HEK293 (cell line): ENCODE measurements at regions not wholly inside any gene's neighbourhood (a gene's known extent, or its start where the extent isn't known, plus 50 kb on each side); places are given as distances from the start of the nearest gene placed in this dataset.
A peak's percentile ranks its signal among the peaks of the same experiment; 100 is the strongest.
"Not testable (repeated sequence)": the region's sequence is repeated elsewhere in the genome, so short reads cannot be mapped to it uniquely, and the experiment has no call there.

ENCODE experiments used
- CTCF ChIA-PET: fragments of 350-600 bp; formaldehyde crosslinking; extraction: SDS; loops from one replicate; lab custom pipeline; 2021; ENCODE audit warnings: antibody characterized with exemption; lab: Yijun Ruan, JAX
- POLR2A ChIA-PET: fragments of 300-600 bp; formaldehyde crosslinking; extraction: SDS; loops from one replicate; lab custom pipeline; 2020; ENCODE audit warnings: antibody characterized with exemption, inconsistent platforms; lab: Yijun Ruan, JAX
- H3K27ac ChIP-seq: fragments of 200-500 bp; sonication (Bioruptor generic); 2 replicates; pipeline ENCODE4 v1.5.1; 2014; ENCODE audit warnings: low read depth, low read length, control low read depth, inconsistent platforms; ENCODE audit errors: extremely low read depth
- H3K36me3 ChIP-seq, 2 experiments: fragments of 200-500 bp in 1 of 2; sonication (Bioruptor generic) in 1 of 2; 1 replicate in 1 of 2; 2 replicates in 1 of 2; pipeline ENCODE4 v1.5.1; 2014 to 2017; ENCODE audit warnings: inconsistent platforms in 2 of 2, low read length in 2 of 2; ENCODE audit not compliant: control insufficient read depth in 2 of 2, insufficient read depth in 1 of 2
- H3K4me1 ChIP-seq: fragments of 200-500 bp; sonication (Bioruptor generic); 2 replicates; pipeline ENCODE4 v1.5.1; 2014; ENCODE audit warnings: mild to moderate bottlenecking, low read length, inconsistent platforms; ENCODE audit not compliant: control insufficient read depth, insufficient read depth
- H3K4me3 ChIP-seq: 2 replicates; pipeline ENCODE4 v1.5.1; 2011; ENCODE audit warnings: low read depth, mild to moderate bottlenecking, control low read depth, low read length, moderate library complexity
- H3K9me3 ChIP-seq: fragments of 200-500 bp; sonication (Bioruptor generic); 2 replicates; pipeline ENCODE4 v1.5.1; 2014; ENCODE audit warnings: low read depth, low read length, inconsistent platforms; ENCODE audit not compliant: control insufficient read depth, insufficient read depth
- HOXA7 ChIP-seq: sonication (generic); formaldehyde crosslinking; IDR thresholded peaks from 2 replicates; pipeline ENCODE4 v1.8.1; 2022; ENCODE audit warnings: missing genetic modification reagents, borderline replicate concordance
- OVOL3 ChIP-seq: fragments of 450-650 bp; formaldehyde crosslinking; IDR thresholded peaks from 2 replicates; pipeline ENCODE4 v1.5.1; 2016; ENCODE audit warnings: missing biosample characterization, missing genetic modification characterization
- PATZ1 ChIP-seq: fragments of 450-650 bp; formaldehyde crosslinking; IDR thresholded peaks from 2 replicates; pipeline ENCODE4 v1.5.1; 2016; ENCODE audit warnings: missing biosample characterization, missing genetic modification characterization
- SETDB1 ChIP-seq: IDR thresholded peaks from one replicate; pipeline ENCODE4 v1.6.1; 2017; ENCODE audit warnings: mild to moderate bottlenecking, low read length, moderate library complexity, mixed read lengths; ENCODE audit not compliant: insufficient read length
- SP7 ChIP-seq: fragments of 450-650 bp; formaldehyde crosslinking; IDR thresholded peaks from 2 replicates; pipeline ENCODE4 v1.5.1; 2016; ENCODE audit warnings: missing biosample characterization, missing genetic modification characterization
- TCF7L2 ChIP-seq: IDR thresholded peaks from 2 replicates; pipeline ENCODE4 v1.6.1; 2011; ENCODE audit warnings: low read depth, mild to moderate bottlenecking, inconsistent platforms, low read length, moderate library complexity, borderline replicate concordance
- ZNF10 ChIP-seq: fragments of 450-650 bp; formaldehyde crosslinking; IDR thresholded peaks from 2 replicates; pipeline ENCODE4 v1.5.1; 2017; ENCODE audit warnings: missing biosample characterization, missing genetic modification characterization
- ZNF133 ChIP-seq: fragments of 450-650 bp; formaldehyde crosslinking; IDR thresholded peaks from 2 replicates; pipeline ENCODE4 v1.5.1; 2016; ENCODE audit warnings: missing biosample characterization, missing genetic modification characterization
- ZNF202 ChIP-seq: fragments of 450-650 bp; formaldehyde crosslinking; IDR thresholded peaks from 2 replicates; pipeline ENCODE4 v1.5.1; 2016; ENCODE audit warnings: missing biosample characterization, missing genetic modification characterization, borderline replicate concordance
- ZNF211 ChIP-seq: fragments of 450-650 bp; formaldehyde crosslinking; IDR thresholded peaks from 2 replicates; pipeline ENCODE4 v1.5.1; 2016; ENCODE audit warnings: low read depth, missing biosample characterization, missing genetic modification characterization
- ZNF221 ChIP-seq: fragments of 450-650 bp; formaldehyde crosslinking; IDR thresholded peaks from 2 replicates; pipeline ENCODE4 v1.5.1; 2017; ENCODE audit warnings: missing biosample characterization, missing genetic modification characterization, borderline replicate concordance
- ZNF335 ChIP-seq: fragments of 450-650 bp; formaldehyde crosslinking; conservative IDR thresholded peaks from 2 replicates; pipeline ENCODE4 v1.5.1; 2016; ENCODE audit warnings: missing biosample characterization, missing genetic modification characterization
- ZNF549 ChIP-seq: fragments of 450-650 bp; IDR thresholded peaks from 2 replicates; pipeline ENCODE4 v1.5.1; 2018; ENCODE audit warnings: missing biosample characterization, missing genetic modification characterization, mild to moderate bottlenecking, inconsistent platforms, moderate library complexity
- ZNF701 ChIP-seq: fragments of 450-650 bp; formaldehyde crosslinking; IDR thresholded peaks from 2 replicates; pipeline ENCODE4 v1.5.1; 2016; ENCODE audit warnings: missing biosample characterization, missing genetic modification characterization
- ZNF76 ChIP-seq: fragments of 450-650 bp; formaldehyde crosslinking; IDR thresholded peaks from 2 replicates; pipeline ENCODE4; 2016; ENCODE audit warnings: low read depth, missing biosample characterization, missing genetic modification characterization, borderline replicate concordance
- ZXDB ChIP-seq: fragments of 450-650 bp; formaldehyde crosslinking; IDR thresholded peaks from 2 replicates; pipeline ENCODE4 v1.5.1; 2016; ENCODE audit warnings: missing biosample characterization, missing genetic modification characterization
- TF ChIP-seq, protein P1 (sequence below): fragments of 450-650 bp; formaldehyde crosslinking; IDR thresholded peaks from 2 replicates; pipeline ENCODE4 v1.5.1; 2016; ENCODE audit warnings: missing biosample characterization, missing genetic modification characterization
- TF ChIP-seq, protein P2 (sequence below): fragments of 450-650 bp; formaldehyde crosslinking; IDR thresholded peaks from 2 replicates; pipeline ENCODE4 v1.5.1; 2016; ENCODE audit warnings: missing biosample characterization, missing genetic modification characterization

- CTCF ChIA-PET = interaction anchor here (0.6 kb wide), 1 partner anchor 230 kb away, joined by 3 read pairs; no protein-coding TSS in a partner anchor
- no peak for TF ChIP-seq ZNF211
- TF ChIP-seq ZNF701 = no peak
- TF ChIP-seq, protein P1, sequence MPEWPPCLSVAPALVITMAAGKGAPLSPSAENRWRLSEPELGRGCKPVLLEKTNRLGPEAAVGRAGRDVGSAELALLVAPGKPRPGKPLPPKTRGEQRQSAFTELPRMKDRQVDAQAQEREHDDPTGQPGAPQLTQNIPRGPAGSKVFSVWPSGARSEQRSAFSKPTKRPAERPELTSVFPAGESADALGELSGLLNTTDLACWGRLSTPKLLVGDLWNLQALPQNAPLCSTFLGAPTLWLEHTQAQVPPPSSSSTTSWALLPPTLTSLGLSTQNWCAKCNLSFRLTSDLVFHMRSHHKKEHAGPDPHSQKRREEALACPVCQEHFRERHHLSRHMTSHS (tag by site-specific recombination) = no peak
- TF ChIP-seq ZNF10 = no peak
- TF ChIP-seq HOXA7 (CRISPR knock-in tag) = no peak
- no peak for TF ChIP-seq ZXDB (tag by site-specific recombination)
- no peak for TF ChIP-seq TCF7L2
- 0 out of 2 replicates have a peak, but pooled peaks have one; percentile 15 for TF ChIP-seq ZNF335 (tag by site-specific recombination)
- TF ChIP-seq SP7 = 0 out of 2 replicates have a peak, but pooled peaks have one; percentile 11
- no peak for TF ChIP-seq PATZ1 (tag by site-specific recombination)
- TF ChIP-seq ZNF202 (tag by site-specific recombination) = no peak
- no peak for TF ChIP-seq OVOL3 (tag by site-specific recombination)
- TF ChIP-seq, all 188 proteins: peak for 2
- POLR2A ChIA-PET = no interaction called here
- H3K9me3 ChIP-seq = no peaks in the 10 kb centered on the region
- H3K27ac ChIP-seq = no peak overlapping the region
- no peaks in the 10 kb centered on the region; the same call in 1 of the 2 replicates for H3K4me1 ChIP-seq
- no peaks in the 10 kb centered on the region for H3K36me3 ChIP-seq
- H3K4me3 ChIP-seq = no peak overlapping the region
These were observed 96.4 kb upstream of the NANOGP8 start for GRCh38 chr15:35181538-35181937.

- CTCF ChIA-PET = no interaction called here
- H3K36me3 ChIP-seq = no peaks in the 10 kb centered on the region
- POLR2A ChIA-PET = no interaction called here
These were observed 94.6 kb upstream of the NANOGP8 start for GRCh38 chr15:35179739-35180138.

DNA sequence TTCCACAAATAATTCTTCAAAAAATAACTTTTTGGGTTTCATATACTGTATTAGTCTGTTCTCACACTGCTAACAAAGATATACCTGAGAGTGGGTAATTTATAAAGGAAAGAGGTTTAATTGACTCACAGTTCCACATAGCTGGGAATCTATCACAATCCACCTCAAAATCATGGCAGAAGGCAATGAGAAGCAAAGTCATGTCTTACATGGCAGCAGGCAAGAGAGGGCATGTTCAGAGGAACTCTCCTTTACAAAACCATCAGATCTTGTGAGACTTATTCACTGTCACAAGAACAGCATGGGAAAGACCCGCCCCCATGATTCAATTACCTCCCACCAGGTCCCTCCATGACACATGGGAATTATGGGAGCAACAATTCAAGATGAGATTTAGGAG lies 93.1 kb upstream of the NANOGP8 start:
- POLR2A ChIA-PET, H3K4me1 ChIP-seq, H3K9me3 ChIP-seq, H3K4me3 ChIP-seq, CTCF ChIA-PET, H3K36me3 ChIP-seq, H3K27ac ChIP-seq: not testable (repeated sequence)

More at GRCh38 chr15:35179739-35180138, 94.6 kb upstream of the NANOGP8 start:
- TF ChIP-seq ZNF133 = no peak
- TF ChIP-seq, protein P2, sequence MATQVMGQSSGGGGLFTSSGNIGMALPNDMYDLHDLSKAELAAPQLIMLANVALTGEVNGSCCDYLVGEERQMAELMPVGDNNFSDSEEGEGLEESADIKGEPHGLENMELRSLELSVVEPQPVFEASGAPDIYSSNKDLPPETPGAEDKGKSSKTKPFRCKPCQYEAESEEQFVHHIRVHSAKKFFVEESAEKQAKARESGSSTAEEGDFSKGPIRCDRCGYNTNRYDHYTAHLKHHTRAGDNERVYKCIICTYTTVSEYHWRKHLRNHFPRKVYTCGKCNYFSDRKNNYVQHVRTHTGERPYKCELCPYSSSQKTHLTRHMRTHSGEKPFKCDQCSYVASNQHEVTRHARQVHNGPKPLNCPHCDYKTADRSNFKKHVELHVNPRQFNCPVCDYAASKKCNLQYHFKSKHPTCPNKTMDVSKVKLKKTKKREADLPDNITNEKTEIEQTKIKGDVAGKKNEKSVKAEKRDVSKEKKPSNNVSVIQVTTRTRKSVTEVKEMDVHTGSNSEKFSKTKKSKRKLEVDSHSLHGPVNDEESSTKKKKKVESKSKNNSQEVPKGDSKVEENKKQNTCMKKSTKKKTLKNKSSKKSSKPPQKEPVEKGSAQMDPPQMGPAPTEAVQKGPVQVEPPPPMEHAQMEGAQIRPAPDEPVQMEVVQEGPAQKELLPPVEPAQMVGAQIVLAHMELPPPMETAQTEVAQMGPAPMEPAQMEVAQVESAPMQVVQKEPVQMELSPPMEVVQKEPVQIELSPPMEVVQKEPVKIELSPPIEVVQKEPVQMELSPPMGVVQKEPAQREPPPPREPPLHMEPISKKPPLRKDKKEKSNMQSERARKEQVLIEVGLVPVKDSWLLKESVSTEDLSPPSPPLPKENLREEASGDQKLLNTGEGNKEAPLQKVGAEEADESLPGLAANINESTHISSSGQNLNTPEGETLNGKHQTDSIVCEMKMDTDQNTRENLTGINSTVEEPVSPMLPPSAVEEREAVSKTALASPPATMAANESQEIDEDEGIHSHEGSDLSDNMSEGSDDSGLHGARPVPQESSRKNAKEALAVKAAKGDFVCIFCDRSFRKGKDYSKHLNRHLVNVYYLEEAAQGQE (tag by site-specific recombination) = no peak
- no peak for TF ChIP-seq ZNF221 (tag by site-specific recombination)
- TF ChIP-seq ZNF549 (tag by site-specific recombination) = no peak
- no peak for TF ChIP-seq SETDB1
- no peak for TF ChIP-seq ZNF76 (tag by site-specific recombination)
- H3K4me1 ChIP-seq = no peaks in the 10 kb centered on the region; the same call in 1 of the 2 replicates
- no peak overlapping the region for H3K27ac ChIP-seq
- no peak overlapping the region for H3K4me3 ChIP-seq
- H3K9me3 ChIP-seq = no peaks in the 10 kb centered on the region
